COLO829 (cell line): ENCODE measurements at regions not wholly inside any gene's neighbourhood (a gene's known extent, or its start where the extent isn't known, plus 50 kb on each side); places are given as distances from the start of the nearest gene placed in this dataset.

Experiments
- DNase-seq: peaks from one replicate; pipeline ENCODE4 v3.0.0; 2012; ENCODE audit warnings: low spot score

DNA sequence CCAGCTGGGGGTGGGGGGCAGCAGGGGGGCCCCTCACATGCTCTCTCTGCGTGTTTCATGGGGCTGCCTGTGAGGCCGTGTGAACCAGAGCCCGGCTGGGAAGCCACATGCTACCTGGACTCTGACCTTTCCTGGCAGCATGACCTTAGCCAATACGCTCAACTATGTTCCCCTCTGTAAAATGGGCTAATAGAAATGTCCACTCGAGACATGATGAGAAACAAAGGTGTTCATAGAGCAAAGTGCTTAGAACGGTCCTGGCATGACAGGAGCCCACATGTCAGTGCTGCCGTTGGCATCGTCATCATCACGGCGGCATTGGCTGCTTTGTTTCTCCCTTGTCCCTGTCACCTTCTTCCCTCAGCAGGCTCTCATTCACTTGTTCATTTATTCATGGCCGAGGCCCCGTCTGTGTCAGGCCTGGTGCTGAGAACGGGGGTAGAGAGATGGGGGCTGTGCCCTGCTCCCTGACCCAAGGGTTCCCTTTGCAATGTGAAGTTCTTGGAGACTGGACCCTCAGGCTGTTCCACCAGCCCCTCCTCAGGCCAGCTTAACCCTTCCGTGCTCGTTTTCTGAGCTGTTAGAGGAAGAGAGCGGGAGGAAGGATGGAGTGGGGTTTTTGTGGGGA is 291.4 kb downstream of the SEC14L1 start:
- no peak for DNase-seq

DNA sequence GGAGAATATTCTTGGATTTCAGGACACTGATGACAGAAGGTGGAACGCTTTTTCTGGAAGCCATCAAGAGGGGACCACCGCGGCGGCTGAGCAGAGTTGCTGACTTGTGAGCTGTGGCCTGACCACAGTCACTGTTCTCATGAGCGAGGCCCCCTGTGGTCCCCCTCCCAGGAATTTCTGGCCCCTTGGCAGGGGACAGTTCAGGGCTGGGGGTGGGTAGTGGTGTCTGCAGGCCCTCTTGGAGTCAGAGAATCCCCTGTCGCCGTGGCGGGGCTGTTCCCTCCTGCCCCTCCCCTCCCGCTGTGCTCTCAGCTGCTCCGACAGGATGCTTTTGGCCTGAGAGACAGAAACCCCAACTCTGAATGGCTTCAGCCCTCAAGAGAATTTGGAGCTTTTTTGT is 292.0 kb downstream of the SEC14L1 start:
- DNase-seq = no peak

DNA sequence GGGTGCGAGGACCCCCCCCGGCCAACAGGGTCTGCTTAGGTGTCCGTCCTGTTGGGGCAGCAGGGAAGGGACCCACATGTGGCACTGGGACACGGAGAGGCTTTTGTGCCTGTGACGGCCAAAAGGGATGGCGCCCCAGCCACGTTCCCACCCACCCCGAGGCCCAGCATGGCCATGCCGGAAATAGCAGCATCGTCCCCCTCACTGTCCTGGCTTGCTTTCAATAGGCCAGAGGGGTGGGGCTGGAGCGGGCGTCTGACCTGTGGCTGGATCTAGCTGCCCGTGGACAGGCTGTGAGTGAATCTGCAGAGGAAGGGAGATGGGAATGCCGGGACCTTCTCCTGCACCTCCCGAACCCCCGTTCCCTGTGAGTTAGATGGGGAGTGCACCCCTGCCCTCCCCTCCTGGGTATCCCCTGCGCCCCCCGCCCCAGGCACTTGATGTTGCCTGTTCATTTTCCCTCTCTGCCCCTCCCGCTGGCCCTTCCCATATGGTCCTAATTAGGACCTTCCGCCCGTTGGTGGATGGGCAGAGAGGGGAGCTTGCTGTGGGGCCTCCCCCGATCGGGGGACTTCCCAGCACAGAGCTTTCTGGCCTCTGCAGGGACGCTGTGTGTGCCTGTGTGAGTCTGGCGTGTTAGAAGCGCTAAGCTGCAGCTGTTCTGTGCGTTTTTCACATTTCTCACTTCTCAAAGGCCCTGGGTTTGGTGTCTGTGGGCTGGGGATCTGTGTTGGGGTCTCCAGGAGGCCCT is 292.8 kb downstream of the SEC14L1 start:
- DNase-seq = no peak

DNA sequence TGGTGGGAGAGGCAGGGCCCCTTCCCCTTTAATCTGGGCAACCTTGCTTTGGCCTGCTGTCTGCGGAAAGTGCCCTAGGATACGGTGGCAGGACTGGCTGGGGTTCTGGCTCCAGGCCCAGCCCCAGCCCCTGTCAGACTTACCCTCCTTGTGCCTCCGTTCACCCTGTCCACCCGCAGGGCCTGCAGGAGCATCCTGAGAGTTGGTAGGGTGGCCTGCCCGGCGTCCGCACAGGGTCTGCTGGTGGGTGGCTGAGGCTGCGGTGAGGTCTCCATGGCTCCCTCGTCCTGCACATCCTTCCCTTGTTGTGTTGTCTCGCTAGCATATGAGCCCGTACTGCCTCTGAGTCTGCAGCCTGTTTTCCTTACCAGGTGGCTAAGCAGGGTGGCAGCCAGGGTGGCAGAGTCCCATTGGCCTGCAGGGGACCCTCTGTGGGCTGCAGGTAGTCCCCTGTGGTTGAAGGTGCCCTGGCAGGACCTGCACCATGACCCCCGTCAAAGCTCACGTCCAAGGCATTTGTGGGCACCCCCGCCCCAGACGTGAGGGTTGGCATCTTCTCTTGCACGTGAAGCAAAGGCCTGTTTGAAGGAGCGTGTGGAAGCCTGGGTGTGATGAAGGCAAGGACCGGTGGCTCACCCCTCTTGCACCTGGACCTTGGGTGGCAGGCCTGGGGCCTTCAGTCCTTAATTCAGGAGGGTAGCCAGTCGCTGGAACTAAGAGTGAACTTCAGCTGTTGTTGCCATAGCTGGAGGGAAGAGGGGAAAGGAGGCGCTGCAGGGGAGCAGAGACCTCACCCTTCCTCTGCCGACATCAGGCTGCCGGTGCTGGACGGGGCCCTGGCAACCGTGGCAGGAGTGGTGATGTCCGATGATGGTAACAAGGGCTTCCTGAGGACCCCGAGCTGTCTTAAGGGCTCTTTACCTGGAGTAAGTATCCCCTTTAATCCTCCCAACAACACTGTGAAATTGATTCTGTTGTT is 293.7 kb downstream of the SEC14L1 start:
- no peak for DNase-seq

DNA sequence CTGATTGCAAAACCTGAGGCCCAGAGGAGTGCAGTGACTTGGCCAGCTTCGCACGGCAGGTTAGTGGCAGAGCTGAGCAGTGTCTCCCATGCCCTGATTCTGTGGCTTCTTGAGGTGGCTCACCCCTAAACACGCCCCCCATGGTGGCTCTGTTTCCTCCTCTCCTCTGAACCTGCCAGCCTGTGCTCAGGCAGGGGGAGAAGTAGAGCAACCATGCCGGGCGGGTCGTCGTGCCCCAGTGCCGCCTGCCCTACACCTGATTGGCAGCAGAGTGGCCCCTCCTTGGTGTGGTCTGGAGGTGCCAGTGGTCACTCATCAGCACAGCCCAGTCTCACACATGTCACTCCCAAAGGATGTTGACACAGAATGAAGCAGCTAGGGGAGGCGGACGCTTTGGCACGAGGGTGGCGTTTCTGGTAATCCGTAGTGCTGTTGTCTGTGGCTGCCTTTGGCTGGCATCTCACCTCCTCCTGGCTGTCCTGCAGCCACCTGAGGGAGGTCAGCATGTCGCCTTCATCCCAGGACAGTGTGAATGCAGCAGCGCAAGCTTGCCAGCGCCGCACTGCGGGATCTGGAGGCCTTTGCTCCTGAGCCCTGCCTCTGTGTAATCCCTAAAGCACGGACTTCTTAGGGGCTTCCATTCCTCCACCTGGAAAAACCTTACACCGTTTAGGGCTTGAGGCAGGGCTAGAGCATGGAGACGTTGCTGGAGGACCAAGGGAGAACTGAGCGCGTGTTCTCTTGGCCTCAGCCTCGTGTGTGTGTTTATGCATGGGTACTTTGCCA is 294.7 kb downstream of the SEC14L1 start:
- DNase-seq = no peak

DNA sequence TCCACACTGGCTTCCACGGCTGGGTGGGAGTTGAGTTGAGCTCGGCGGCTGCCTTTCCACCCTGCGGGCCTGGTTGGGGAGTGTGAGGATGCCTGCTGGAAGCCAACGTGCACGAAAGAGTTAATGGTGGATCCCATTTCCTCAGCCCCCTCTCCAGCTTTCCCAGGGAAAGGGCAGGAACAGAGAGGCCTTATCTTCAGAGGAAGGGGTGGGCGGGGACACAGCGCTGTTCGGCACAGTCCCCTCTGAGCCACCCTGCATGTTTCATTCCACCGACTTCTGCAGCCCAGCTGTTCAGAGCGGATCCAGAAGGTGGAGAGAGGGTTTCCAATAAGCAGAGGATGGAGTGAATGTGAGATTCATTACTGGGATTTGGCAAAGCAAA is 295.3 kb downstream of the SEC14L1 start:
- peak; percentile 81 for DNase-seq

DNA sequence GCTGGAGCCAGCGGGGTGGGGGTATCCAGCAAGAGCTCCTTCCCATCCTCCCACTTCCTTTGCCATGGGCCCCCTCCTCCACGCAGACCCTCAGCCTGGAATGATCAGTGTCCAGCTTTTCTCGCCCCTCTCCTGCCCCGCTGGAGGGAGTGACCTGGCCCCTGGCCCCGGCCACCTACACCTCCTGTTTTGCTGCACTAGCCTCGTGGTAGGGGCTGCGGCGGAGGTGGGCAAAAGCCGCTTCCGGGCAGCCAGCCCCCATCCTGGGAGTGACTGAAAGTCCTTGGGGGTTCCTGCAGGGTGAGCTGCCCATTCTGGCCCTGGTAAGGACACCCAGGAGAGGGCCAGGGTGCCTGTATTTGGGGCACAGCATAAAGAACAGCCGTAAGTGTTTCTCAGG is 295.7 kb downstream of the SEC14L1 start:
- no peak for DNase-seq

DNA sequence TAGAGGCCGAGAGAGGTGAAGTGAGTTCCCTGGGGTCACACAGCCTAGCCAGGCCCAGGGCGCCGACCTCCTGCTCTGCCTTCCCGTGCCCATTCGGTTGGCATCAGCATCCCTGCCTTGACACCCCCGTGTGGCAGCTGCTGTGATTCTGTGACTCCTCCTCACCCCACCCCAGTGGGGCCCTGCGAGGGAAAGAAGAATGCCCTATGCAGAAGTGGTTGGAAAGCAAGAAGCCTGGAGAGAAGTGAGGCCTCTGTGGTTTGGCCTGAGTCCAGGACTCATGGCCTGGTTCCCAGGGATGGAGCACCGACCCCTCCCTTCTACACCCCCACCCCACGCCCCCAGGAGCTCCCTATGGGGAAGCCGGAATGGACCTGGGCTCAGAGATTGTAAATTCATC is 296.2 kb downstream of the SEC14L1 start:
- DNase-seq = no peak

DNA sequence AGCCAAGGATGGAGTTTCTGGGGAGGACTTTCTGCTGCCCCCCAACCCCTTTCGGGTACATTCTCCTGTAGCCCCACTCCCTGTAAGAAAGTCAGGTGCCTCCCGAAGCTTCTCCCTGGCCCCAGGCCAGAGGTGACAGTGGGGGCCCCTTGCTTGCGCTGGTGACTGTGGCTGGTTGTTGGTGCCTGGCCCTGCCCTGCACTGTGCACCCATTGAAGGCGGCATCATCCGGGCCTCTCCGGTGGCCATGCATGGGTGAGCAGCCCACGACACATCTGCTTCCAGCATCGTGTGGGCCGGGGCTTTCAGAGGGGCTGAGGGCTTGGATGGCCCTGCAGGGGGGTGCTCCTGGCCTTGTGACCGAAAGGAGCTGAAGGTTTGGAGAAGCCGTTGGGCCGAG is 297.0 kb downstream of the SEC14L1 start:
- DNase-seq = no peak

DNA sequence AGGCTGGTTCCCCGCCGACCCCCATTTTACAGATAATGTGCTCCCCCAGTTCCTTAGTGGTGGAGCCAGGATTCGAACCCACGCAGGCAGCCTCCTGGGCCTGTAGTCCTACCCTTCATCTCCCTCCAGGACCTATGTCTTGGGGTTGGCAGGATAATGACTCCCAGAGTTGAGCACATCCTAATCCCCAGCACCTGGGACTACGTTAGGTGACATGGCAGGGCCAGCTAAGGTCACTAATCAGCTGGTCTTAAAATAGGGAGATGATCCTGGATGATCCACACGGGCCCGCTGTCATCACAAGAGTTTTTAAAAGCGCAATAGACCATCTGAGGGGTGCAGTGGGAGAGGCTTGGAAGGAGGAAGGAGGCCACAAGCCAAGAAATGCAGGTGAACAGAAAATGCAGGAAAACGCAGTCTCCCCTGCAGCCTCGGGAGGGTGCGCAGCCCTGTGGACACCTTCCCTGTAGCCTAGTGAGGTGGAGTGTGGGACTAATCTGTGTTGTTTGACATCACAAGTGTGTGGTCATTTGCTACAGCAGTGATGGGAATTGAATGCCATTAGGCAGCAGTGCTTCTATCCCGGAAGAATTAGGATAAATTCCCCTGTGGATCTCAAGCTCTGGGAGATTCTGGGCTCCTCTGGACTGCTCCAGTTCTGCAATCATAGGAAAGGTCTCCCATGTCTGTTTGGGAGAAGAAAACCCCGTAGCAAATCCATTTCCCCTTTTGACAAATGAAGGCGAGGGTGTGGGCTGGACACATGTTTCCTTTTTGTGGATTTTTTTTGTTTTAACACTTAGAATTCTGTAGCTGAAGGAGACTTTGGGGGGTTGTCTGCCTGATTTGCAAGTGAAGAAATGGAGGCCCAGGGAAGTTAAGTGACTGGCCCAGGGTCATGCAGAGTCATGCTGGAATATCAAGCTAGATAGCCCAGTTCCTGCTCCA is 297.7 kb downstream of the SEC14L1 start:
- DNase-seq = no peak

DNA sequence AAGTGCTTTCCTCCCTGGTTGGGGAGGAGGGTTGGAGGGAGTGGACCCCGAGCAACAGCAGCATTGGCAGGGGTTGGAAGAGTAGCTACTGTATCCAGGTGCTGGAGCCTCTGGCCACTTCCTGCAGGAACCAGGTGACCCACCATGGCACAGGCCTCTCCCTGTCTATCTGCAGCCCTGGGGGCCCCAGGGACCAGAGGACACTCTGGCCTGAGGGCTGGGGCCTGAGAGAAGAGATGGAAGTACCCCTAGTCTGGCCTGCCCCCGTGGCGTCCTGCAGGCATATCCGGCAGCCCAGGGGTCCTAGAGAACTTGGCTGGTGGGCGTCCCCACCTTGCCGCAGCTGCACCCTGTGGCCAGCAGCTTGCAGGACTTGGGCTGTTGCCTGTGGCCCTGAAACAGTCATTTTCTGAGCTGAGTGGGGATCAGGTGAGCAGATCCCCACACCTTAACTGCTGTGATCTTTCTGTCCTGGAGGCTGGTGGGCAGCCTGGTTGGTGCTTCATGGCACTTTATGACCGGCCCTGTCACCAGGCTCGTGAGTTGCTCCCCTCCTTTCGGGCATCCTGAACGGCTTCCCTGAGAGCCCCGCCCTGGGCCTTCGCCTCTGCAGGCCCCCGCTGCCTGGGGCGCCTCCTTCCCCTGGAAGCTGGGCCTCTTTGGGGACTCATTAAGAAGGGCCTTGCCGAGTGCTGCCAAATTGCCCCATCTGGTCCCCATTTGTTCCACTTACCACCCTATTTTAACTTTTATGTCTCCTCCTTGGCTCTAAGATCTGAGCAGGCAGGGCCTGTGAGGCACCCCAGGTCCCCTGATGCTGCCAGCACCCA is 298.6 kb downstream of the SEC14L1 start:
- DNase-seq = no peak

DNA sequence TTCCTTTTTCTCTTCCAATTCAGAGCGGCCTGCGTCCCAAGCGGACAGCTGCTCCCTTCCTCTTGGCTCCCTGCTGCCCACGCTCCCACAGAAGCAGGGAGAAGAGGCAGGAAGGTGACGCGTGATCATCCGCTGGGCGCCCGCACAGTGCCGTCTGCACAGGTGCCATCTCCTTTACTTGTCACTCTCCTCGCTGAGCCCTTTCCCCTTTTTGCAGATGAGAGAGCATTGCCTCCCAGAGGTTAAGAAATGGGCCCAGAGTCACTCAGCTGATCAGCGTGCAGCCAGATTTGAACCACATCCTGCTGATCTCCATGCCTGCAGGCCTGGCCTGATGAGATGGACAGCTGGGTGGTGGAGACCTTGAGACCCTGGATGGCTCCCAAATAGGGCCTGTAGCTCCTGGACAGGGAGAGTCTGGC is 299.8 kb downstream of the SEC14L1 start:
- DNase-seq = no peak

DNA sequence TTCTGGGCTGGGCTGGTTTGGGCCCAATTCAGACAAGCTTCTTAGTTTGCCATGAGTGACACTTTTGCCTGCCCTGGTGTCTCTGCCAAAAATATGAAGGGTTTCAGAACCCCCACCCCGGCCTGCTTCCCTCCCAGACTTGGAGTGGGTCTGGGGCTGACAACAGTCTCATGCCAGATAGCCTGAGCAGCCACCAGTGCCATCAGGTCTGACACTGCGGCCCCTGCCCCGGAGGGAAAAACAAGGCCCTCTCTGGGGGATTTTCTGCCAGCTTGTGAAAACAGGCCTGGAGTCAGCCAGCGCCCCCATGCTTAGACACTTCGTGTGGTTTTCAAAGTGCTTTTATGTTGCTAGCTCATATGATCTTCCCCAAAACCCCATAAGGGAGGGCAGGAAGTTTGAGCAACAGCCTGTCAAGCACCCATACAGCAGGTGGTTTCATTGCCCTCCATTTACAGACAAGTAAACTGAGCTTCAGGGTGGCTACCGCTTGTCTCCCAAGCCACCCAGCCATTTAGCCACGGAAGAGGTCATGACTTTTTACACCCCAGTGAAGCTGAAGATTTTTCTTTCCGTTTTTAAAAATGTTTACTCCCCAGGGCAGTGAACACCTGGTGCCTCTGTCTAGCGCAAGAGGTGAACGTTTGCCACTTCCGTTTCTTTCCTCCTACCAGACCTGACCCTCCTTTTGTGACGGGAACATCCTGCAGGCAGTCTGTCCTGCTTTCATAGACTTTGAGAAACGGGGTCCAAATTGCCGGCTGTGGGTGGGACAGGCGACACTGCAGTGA is 300.6 kb downstream of the SEC14L1 start:
- no peak for DNase-seq

DNA sequence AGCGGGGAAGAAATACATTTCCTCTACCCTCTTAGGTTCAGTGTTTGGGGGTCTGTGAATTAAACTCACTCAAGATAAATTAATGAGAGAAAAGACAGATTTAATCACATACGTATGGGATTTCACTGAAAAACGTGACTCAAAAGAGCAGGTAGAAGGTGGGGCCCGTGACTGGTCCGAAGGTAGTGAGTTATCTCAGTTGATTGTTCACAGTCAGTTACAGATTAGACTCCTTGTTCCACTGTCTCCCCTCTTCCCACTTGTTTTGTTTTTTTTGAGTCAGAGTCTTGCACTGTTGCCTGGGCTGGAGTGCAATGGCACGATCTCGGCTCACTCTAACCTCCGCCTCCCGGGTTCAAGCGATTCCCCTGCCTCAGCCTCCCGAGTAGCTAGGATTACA is 301.2 kb downstream of the SEC14L1 start:
- DNase-seq = no peak

DNA sequence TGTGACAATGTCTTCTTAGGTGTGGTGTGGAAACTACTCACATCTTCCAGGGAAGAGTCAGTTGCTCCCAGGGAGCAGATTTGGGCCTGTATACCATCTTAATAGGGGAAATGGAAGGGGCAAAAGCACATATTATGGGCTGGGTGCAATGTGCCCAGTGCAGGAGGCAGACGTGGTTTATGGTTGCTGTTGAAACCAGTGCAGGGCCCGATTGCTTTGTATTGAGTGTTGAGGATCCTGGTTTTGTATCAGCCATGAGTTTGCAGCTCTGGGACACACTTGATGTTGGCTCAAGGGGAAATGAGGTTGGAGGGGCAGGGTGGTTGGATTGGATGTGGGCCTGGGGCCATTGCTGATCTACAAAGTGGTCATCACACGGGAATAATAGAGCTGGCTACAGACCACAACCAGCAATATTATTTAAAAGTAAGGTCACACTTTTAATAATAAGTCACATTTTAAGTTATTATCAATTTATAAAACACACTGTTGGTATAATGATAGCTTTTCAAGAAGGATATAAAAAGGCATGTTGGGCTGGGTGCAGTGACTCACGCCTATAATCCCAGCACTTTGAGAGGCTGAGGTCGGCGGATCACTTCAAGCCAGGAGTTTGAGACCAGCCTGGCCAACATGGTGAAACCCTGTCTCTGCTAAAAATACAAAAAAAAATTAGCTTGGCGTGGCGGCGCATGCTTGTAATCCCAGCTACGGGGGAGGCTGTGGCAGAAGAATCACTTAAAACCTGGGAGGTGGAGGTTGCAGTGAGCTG is 302.4 kb downstream of the SEC14L1 start:
- DNase-seq = no peak

DNA sequence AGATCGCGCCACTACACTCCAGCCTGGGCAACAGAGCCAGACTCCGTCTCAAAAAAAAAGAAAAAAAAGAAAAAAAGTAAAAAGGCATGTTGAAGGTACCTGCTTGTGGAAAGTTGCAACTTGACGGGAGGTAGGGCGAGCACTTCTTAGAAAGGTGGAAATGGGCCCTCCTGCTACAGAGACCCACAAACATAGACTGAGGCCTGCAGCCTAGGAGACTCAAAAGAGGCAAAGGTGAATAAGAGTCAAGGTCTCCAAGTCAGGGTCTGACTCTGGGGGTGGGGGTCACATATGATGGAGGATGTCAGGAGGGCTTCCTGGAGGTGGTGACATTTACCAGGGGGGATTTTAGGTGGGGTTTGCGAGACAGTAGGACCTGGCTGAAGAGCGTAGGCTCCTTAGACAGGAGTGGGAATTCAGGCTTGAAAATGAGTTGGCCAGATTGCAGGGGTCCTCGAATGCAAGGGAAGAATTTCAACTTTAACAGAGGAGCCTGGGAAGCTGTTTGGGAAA is 303.0 kb downstream of the SEC14L1 start:
- DNase-seq = no peak

DNA sequence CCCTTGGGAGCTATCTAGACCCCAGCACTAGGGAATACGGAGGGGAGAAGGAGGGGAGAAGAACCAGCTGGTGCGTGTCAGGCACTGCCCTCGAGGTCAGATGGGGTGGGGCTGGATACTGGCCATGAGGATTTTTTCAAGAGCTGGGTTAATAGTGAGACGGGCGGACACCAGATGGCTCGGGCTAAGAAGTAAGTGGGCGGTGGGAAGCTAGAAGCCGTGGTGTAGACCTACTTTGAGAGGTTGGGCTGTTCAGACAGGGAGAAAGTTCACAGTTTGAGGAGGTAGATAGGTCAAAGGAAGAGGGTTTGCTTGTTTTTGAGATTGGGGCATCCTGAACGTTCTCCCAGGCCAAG is 303.8 kb downstream of the SEC14L1 start:
- DNase-seq = no peak
